GM12891 (cell line): ENCODE measurements at regions not wholly inside any gene's neighbourhood (a gene's known extent, or its start where the extent isn't known, plus 50 kb on each side); places are given as distances from the start of the nearest gene placed in this dataset.
"Not testable (repeated sequence)": the region's sequence is repeated elsewhere in the genome, so short reads cannot be mapped to it uniquely, and the experiment has no call there.

Experiments used
- POLR2A ChIP-seq: IDR thresholded peaks from 2 replicates; pipeline ENCODE4 v1.6.1; 2011; ENCODE audit warnings: low read depth, low read length, control low read depth
- POLR2AphosphoS5 ChIP-seq: IDR thresholded peaks from 2 replicates; pipeline ENCODE4 v1.6.1; 2011; ENCODE audit warnings: low read depth, low read length, control low read depth
- SPI1 ChIP-seq: IDR thresholded peaks from 2 replicates; pipeline ENCODE4 v1.6.1; 2011; ENCODE audit warnings: low read depth, low read length, control low read depth
- TAF1 ChIP-seq: IDR thresholded peaks from 2 replicates; pipeline ENCODE4 v1.6.1; 2011; ENCODE audit warnings: low read depth, low read length, control low read depth

DNA sequence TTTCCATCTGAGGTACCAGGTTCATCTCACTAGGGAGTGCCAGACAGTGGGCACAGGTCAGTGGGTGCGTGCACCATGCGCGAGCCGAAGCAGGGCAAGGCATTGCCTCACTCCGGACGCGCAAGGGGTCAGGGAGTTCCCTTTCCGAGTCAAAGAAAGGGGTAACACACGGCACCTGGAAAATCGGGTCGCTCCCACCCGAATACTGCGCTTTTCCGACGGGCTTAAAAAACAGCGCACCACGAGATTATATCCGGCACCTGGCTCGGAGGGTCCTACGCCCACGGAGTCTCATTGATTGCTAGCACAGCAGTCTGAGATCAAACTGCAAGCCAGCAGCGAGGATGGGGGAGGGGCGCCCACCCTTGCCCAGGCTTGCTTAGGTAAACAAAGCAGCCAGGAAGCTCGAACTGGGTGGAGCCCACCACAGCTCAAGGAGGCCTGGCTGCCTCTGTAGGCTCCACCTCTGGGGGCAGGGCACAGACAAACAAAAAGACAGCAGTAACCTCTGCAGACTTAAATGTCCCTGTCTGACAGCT lies 242.5 kb downstream of the CYLC2 start:
- not testable (repeated sequence) for TF ChIP-seq POLR2A, TAF1, SPI1, POLR2AphosphoS5
